AG08395 (cell line): ENCODE measurements at regions not wholly inside any gene's neighbourhood (a gene's known extent, or its start where the extent isn't known, plus 50 kb on each side); places are given as distances from the start of the nearest gene placed in this dataset.
"Not testable (repeated sequence)": the region's sequence is repeated elsewhere in the genome, so short reads cannot be mapped to it uniquely, and the experiment has no call there.

ENCODE experiments used
- DNase-seq: peaks from one replicate; pipeline ENCODE4 v3.0.0; 2012; ENCODE audit warnings: mixed read lengths, low spot score

DNA sequence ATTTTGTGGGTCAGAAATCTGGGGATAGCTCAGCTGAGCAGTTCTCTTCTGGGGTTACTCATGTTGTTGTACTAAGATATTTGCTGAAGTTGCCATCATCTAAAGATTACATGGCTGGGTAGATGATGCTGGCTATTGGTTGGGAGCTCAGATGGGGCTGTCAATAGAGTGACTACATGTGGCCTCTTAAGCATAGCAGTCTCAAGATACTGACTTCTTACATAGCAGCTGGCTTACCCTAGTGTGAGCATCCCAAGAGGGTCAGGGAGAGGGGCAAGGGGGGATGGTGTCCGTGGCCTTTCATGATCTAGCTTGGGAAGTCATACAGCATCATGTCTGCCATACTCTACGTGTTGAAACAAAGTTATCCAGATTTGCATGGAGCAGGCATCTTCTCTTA, 90.1 kb upstream of the HMGA2 start:
- DNase-seq = no peak

DNA sequence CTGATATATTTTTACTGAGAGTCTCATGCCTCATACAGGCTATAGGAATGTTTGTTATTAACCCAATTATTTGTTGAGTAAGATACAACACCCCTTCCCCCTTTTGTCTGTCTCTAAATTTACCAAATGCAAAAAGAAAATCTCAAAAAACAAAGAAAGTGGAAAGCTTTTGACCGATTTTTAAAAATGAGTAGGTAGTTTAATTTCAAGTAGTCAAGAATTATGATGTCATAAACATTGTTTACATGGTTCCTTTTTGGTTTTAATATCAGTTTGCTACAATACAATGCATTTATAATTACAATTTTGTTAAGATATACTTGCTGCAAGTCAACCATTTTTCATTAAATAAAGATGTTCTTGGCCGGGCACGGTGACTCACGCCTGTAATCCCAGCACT, 84.7 kb upstream of the HMGA2 start:
- DNase-seq = no peak

DNA sequence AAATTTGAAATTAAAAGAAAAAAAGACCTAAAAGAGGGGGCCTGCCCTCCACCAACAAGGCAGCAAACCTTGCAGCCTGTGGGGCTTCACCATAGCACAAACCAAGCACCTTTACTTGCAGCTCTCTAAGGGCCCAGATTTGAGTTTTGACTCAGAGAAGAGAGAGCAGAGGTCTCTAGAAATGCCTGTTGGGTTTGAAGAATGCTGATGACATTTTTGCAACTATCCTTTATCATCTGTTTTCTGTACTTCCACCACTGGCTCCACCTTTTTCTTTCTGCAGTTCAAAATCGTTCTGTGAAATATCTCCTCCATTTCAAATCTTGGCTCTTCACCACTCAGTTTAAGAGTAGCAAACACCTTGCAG, 83.8 kb upstream of the HMGA2 start:
- DNase-seq = no peak

DNA sequence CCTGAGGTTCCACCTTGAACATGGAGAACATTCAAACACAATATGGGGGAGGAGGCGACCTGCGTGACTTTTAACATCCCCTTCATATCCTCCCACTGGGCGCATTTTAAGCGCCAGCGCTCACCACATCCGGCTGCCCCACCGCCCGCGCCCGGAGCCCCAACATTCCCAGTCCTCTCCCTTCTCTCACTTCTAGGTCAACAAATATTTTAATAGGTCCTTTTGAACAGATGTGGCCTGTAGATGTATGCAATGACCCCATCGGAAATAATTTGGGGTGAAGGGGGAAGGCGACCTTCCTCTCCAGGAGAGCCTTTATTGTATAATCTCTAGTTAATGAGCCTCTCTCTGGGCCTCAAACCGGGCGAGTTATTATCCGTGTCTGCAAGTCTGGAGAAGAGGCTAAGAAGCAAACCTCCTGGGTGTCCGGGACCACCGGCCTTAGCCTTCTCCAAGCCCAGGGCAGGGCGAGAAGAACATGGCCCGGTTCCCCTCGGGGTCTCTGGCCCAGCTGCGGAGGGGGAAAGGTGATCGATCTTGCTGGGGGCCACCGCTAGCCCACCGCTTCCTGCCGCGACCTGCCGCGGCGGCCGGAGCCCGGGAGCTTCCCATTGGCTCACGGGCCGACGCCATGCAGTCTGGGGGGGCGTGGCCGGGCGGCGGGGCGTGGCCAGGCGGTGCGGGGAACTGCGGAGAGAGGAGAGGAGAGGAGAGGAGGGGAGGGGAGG, 83.2 kb upstream of the HMGA2 start:
- DNase-seq = peak; percentile 84

DNA sequence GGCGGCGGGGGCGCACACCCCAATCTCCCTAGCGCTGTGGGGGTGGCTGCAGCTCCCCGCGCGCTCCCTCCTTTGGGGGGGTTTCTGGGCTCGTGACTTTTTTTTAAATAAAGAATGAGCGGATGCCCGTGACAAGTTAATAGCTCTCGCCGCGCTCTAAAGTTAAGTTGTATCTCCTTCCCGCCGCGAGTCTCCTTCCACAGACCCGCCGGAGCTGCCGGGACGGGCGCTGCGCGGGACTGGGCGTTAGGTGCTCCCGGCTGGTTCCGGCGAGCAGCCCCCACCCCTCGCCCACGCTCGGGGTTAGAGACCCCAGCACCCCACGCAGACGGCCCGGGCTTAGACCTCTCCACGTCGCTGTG, 82.6 kb upstream of the HMGA2 start:
- peak; percentile 31 for DNase-seq

DNA sequence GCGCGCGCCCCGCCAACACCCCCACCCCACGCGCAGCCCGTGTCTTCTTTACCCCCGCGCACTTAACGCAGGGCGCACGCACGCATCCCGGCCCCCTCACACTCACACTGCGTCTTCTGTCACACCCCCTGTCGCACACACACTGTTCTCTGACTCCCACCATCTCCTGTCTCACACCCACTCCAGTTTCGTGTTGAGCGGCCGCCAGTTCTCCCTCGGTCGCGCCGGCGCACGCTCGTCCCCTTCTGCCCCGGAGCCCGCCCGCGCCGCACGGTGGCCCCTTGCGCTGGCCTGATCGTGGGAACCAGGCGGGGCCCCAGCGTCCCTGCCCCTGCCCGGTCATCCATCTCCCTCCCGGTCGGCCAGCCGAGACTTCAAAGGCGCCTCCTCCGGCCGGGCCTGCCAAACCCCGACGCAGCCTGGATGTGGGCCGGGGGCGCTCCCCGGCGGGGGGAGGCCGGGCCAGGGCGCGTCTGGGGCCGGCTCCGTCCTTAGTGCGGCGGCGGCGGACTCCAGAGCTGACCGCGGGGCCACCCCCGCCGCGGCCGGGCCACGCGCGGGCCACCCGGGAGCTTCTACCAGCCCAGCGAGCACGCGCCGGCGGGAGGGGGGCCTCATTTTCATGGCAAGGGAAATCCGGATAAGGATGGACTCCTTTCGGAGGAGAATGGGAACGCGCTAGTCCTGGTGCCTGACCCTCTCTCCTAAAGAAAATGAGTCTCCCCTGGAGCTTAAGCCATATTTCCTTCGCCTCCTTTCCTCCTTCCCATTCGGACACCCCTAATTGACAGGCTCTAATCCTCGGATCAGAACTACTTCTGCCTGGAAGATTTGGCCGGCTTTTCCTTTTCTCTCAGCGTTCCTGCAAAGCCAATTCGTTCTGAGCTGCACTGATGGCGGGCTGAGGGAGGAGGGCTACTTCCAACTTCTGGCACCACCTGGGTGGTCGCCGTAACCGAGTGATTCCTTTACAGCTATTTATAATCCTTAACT, 82.0 kb upstream of the HMGA2 start:
- DNase-seq = peak; percentile 52

DNA sequence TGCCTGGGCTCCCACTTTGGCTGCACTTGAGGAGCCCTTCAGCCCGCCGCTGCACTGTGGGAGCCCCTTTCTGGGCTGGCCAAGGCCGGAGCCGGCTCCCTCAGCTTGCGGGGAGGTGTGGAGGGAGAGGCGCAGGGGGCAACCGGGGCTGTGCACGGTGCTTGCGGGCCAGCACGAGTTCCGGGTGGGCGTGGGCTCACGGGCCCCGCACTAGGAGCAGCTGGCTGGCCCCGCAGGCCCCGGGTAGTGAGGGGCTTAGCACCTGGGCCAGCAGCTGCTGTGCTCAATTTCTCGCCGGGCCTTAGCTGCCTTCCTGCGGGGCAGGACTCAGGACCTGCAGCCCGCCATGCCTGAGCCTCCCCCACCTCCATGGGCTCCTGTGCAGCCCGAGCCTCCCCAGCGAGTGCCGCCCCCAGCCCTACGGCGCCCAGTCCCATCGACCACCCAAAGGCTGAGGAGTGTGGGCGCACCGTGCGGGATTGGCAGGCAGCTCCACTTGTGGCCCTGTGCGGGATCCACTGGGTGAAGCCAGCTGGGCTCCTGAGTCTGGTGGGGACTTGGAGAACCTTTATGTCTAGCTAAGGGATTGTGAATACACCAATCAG, 79.9 kb upstream of the HMGA2 start:
- DNase-seq = not testable (repeated sequence)

DNA sequence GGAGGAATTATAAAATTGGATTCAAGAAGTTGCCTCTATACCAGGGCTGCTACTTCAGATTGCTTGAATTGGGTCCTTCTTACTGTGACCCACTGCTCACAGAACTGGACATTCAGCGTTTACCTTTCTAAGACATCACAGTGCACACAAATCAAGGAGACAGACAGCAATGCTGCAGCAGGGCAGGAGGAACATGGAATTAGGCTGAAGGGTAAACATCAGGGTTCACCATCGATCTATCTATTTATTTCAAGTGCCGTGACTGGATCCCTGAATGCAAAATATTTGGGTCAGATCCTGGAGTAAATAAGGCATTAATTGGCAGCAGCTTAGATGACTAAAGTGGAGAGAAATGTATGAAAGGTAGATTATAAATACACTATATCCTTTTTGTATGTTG, 76.9 kb upstream of the HMGA2 start:
- no peak for DNase-seq

DNA sequence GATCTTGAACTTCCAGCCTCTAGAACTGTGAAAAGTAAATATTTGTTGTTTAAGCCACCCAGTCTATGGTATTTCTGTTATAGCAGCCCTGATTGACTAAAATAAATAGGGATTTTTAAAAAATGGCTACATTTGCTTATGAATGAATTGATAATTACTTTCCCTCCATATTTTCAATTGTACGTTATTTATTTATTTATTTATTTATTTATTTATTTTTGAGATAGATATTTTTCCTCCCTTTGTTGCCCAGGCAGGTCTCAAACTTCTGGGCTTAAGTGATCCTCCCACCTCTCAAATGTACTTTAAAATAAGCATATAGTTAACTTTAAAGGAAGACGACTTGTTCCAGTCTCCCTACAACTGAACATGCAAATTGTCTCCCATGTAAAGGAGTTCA, 76.0 kb upstream of the HMGA2 start:
- no peak for DNase-seq

DNA sequence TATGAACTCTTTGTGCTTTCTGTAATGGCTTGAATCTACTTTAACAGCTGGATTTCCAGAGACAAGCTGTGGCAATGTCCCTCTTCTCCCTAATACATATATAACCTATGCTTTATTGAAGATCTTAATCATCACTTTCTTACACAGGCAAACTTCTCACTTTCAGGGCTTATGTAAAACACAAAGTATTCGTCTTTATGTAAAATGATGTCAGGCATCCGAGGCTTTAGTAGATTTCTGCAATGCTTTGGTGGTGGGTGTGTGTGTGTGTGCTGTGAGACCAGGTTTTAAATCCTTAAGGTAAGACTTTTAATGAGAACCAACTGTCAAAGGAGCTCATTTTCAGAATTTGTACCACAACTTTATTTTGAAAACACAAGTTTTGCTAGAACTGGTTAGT, 70.0 kb upstream of the HMGA2 start:
- DNase-seq = no peak

DNA sequence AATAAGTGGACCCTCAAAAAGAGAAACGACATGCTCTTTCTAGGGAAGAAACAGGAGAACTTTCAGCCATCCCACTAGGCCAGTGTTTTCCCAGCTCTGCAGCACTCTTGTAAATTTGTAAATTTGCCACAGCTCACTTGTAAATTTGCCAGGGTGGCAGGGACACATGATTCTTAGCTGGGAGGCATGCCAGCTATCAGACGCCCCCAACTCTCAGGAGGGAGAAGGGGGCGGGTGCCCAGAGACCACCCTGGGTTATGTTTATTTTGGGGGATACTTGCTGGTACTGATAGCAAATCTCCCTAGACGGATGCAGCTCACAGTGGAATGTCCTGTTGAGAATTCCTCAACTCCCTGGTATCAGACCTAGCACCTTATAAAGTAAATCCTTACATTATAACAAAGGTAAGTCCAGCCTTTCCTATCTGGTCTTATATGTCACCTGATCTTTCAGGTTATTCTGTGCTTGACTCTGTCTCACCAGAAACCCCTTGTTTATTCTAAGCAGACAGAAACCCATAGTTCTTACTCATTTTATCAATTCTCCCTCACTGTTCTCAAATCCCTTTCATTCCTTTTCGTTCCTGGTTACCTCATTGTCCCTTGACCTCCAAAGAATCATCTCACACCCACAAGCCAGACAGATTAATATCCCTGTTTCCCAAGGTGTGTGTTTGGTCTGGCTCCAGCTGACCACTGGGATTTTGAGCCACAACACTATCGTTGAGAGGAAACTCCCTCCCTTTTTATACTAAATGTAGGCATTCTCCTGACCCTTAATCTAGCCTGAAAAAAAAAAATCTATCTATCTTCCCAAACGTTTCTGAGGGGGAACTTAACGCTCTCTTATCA, 69.3 kb upstream of the HMGA2 start:
- no peak for DNase-seq

DNA sequence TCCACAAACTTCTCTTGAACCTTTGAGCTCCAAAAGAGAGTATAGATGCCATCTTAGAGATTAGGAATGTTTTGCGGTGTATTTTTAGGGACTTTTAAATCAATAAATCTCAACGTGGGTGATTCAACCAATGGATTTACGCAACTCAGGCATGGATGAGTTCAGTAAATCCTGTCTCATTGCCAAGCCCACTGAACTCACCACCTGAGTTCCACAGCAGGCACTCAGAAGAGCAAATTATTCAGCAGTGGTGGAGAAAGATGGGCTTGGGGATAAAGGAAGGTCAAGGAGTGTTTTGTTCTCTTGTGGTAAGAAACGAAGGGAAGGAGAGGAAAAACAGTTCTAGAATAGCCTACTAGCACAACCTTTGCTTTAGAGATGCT, 68.7 kb upstream of the HMGA2 start:
- DNase-seq = no peak

DNA sequence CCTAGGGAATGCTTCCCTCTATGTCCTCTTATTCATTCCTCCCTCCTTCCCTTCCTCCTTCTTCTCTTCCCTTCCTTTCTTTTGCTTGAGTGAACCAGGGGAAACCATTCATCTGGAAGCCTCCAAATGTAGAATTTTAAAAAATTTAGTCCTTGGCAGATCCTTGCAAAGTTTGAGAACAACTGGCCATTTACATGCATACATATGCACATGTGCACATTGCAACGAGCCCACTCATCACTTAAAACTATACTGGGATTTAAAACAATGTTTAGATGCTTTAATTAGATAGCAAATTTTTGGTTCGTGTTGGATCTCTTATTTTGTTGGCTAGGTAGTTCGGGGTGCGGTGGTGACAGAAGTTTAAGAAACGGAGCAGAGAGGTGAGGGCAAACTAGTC, 68.0 kb upstream of the HMGA2 start:
- DNase-seq = no peak

DNA sequence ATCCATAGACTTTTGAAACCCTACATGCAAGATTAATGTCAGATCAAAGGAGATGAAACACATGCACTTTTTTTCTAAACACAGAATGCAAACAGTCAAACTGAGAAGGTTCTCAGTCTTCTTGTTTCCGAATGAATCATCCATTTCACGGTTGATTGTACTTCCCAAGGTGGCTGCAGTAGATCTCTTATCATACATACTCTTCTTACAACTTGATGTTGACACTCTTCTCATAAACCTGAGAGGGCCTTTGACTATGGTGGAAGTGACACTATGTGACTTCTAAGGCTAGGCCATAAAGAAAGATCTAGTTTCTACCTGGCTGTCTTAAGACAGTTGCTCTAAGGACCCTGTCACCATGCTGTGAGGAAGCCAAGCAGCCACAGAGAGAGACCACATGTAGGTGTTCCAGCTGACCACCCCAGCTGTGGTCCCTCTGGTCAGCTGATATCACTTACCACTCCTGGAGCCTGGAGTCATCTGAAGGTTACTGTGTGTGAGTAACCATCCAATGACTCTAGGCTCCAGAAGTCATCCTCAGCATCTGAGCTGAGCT, 67.2 kb upstream of the HMGA2 start:
- DNase-seq = no peak

DNA sequence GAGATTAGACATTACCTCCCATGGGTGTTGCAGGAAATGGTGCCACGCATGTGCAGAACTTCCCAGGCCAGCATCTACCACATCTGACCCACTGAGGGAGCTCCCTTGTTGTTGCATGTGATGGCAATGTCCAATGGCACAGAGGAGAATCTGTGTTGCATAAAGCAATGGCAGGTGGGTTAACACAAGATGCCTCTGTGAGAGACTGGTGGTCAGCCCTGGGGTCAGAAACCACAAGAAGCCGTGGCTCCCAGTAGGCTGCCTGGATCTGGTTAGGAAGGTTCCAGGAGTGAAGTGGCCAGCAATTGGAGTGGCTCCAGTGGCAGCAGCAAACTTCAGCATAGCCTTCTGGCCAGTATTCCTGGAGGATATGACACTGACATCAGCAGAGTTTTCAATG, 65.9 kb upstream of the HMGA2 start:
- DNase-seq = no peak

DNA sequence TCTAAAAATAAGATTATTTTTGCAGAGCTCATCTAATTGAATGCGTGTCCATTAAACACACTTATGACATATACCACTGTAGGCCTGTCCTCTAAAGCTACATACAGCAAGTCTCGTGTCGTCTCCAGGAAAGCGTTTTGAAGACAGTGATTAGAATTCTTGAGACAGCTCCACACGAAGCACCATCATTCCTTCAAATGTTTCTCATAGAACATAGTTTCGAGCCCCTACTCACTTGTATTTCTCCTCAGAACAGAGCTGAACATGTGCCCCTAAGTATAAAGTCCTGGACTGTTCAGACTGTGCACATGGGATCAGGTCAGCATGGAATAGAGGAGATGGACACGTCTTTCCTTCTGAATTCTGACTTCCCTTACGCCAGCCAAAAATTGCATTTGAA, 64.5 kb upstream of the HMGA2 start:
- DNase-seq = no peak

DNA sequence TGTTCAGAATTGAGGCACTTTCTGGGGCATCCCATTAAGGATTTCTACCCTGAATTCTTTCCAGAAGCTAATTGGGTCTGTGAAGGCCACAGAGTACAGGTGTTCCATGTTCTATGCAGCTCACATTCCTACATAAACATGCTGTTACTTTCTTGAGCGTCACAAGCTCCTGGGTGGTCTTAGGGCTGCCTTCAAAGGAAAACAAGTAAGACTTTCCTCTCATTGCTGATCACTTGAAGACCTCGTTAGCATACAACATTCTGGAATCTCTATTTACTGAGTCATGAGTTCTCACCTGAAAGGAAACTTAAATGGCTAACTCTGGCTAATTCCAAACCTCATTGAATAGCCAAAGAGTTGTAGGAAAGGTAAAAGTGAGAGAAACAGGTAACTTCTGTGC, 63.0 kb upstream of the HMGA2 start:
- DNase-seq = no peak

DNA sequence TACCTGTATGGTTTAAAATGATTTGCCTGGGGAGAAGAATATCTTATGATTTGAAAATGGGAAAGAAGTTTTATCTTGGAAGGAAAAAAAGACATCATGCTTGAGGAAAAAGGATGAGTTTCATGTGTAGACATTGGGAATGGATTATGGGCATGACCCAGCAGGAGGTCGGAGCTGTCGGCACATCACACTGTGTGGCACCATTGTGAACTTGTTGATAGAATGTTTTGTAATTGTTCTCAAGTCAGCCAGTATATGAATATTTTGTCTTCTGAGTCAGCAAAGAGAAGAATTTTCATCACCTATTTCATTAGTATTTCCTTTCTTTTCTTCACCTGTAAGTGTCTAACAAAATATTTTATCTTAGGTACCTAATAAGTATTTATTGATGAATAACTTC, 60.0 kb upstream of the HMGA2 start:
- no peak for DNase-seq

DNA sequence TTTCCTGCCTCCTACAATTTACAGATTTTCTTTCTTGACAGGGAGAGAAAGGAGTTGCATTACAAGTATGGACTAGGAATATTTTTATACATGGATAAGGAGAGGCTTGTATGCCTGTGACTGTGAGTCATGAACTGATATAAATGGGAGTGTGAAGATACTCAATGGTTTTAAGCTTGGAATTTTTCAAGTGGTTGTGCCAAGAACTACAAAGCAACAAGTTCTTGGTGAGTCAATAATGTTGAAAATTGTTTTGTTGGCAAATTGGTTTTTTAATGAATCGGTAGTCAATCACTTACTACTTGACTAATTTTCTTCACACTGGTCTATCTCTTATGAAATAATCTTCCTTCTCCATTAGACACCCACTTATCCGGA, 58.9 kb upstream of the HMGA2 start:
- DNase-seq = peak; percentile 37

DNA sequence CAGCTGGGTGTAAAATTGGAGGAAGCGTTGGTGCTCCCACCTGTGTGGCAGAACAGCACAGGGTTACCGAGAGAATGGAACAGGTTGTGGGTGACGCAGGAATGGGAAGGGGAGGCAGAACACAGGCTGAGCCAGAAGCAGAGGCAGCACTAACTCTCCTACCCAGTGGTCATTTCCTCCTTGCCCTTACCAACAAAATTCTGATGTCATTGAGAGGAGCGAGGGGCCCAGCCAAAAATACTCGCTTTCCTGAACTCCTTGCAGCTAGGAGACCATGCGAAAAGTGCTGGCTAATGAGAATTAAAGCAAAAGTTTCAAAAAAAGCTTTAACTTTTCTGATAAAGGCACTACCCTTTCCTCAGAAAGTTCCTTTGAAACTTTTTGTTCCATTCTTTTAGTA, 54.4 kb upstream of the HMGA2 start:
- DNase-seq = no peak
